CD14-positive monocyte (primary cell): ENCODE measurements at regions not wholly inside any gene's neighbourhood (a gene's known extent, or its start where the extent isn't known, plus 50 kb on each side); places are given as distances from the start of the nearest gene placed in this dataset.

Experiments
- DNase-seq, 3 donors: peaks; one replicate each; pipeline ENCODE4 v3.0.0-alpha.2; 2011 to 2022
- H2AFZ ChIP-seq: 2 replicates; pipeline ENCODE4 v1.6.0; 2012; ENCODE audit warnings: mild to moderate bottlenecking, low read depth, low read length, inconsistent platforms; ENCODE audit not compliant: insufficient read depth, poor library complexity, severe bottlenecking
- H3K27ac ChIP-seq, 2 donors: 1 replicate in 1 of 2; 2 replicates in 1 of 2; pipeline ENCODE4 v1.5.1; 2012 to 2013; ENCODE audit warnings: low read length in 2 of 2, control low read depth in 1 of 2, inconsistent platforms in 1 of 2, low read depth in 1 of 2, mild to moderate bottlenecking in 1 of 2
- H3K27me3 ChIP-seq, 2 donors: one replicate each; pipeline versions ENCODE4 v1.6.0 to v1.6.1; 2011 to 2013; ENCODE audit warnings: low read length in 2 of 2; ENCODE audit not compliant: control insufficient read depth in 2 of 2, insufficient read depth in 2 of 2
- H3K36me3 ChIP-seq, 2 donors: replicated peaks in 1 of 2; 1 replicate in 1 of 2; 2 replicates in 1 of 2; pipeline versions ENCODE4 v1.5.1 to v1.6.1; 2012 to 2013; ENCODE audit warnings: low read length in 2 of 2, control low read depth in 1 of 2, inconsistent platforms in 1 of 2, mild to moderate bottlenecking in 1 of 2; ENCODE audit not compliant: insufficient read depth in 2 of 2, control insufficient read depth in 1 of 2
- H3K4me1 ChIP-seq, 2 donors: 1 replicate in 1 of 2; 2 replicates in 1 of 2; pipeline versions ENCODE4 v1.5.1 to v1.6.1; 2012 to 2013; ENCODE audit warnings: low read length in 2 of 2, control low read depth in 1 of 2, inconsistent platforms in 1 of 2, mild to moderate bottlenecking in 1 of 2, moderate library complexity in 1 of 2; ENCODE audit not compliant: insufficient read depth in 2 of 2, control insufficient read depth in 1 of 2
- H3K4me2 ChIP-seq: replicated peaks from 2 replicates; pipeline ENCODE3; 2012; ENCODE audit warnings: low read length, moderate library complexity, mild to moderate bottlenecking; ENCODE audit not compliant: poor library complexity, severe bottlenecking; ENCODE audit errors: extremely low read depth
- H3K4me3 ChIP-seq, 3 experiments: fragments of 200-600 bp in 1 of 3; sonication (generic) in 1 of 3; replicated peaks in 1 of 3; 1 replicate in 2 of 3; 2 replicates in 1 of 3; pipeline ENCODE4 v1.5.1; 2011 to 2013; ENCODE audit warnings: low read length in 3 of 3, mild to moderate bottlenecking in 3 of 3, control low read depth in 2 of 3, low read depth in 2 of 3, inconsistent platforms in 1 of 3, moderate library complexity in 1 of 3
- H3K79me2 ChIP-seq: 2 replicates; pipeline ENCODE4 v1.6.0; 2012; ENCODE audit warnings: mild to moderate bottlenecking, control low read depth, inconsistent platforms, low read length, moderate library complexity; ENCODE audit not compliant: insufficient read depth
- H3K9ac ChIP-seq: 2 replicates; pipeline ENCODE4 v1.6.0; 2017; ENCODE audit warnings: low read length, mild to moderate bottlenecking; ENCODE audit not compliant: insufficient read depth, poor library complexity, severe bottlenecking
- H3K9me3 ChIP-seq, 2 donors: replicated peaks in 1 of 2; 1 replicate in 1 of 2; 2 replicates in 1 of 2; pipeline versions ENCODE4 v1.5.1 to v1.6.1; 2012 to 2013; ENCODE audit warnings: low read length in 2 of 2, control low read depth in 1 of 2; ENCODE audit not compliant: control insufficient read depth in 1 of 2, insufficient read depth in 1 of 2
- H4K20me1 ChIP-seq: 2 replicates; pipeline ENCODE4 v1.6.0; 2012; ENCODE audit warnings: mild to moderate bottlenecking, low read length, control low read depth, moderate library complexity; ENCODE audit not compliant: insufficient read depth
- H3K27ac Mint-ChIP-seq, 7 donors: one replicate each; pipeline ENCODE4 v1.8.0; 2020; ENCODE audit warnings: mild to moderate bottlenecking in 7 of 7, mixed read lengths in 7 of 7, moderate library complexity in 6 of 7, inconsistent platforms in 2 of 7
- H3K27me3 Mint-ChIP-seq, 3 donors: one replicate each; pipeline ENCODE4 v1.8.0; 2021 to 2022; ENCODE audit warnings: low read depth in 3 of 3, mild to moderate bottlenecking in 3 of 3, mixed read lengths in 3 of 3, moderate library complexity in 3 of 3, inconsistent platforms in 1 of 3
- H3K36me3 Mint-ChIP-seq, 2 donors: one replicate each; pipeline ENCODE4 v1.8.0; 2020; ENCODE audit warnings: mixed read lengths in 2 of 2, inconsistent platforms in 1 of 2, mild to moderate bottlenecking in 1 of 2
- H3K4me1 Mint-ChIP-seq: one replicate; pipeline ENCODE4 v1.8.0; 2020; ENCODE audit warnings: mild to moderate bottlenecking, mixed read lengths
- H3K4me3 Mint-ChIP-seq, 2 donors: one replicate each; pipeline ENCODE4 v1.8.0; 2020; ENCODE audit warnings: mild to moderate bottlenecking in 2 of 2, mixed read lengths in 2 of 2, moderate library complexity in 1 of 2
- H3K9me3 Mint-ChIP-seq, 7 donors: one replicate each; pipeline ENCODE4 v1.8.0; 2020 to 2022; ENCODE audit warnings: mixed read lengths in 7 of 7, mild to moderate bottlenecking in 6 of 7, moderate library complexity in 6 of 7, inconsistent platforms in 2 of 7
- CTCF ChIP-seq: fragments of 200-600 bp; IDR thresholded peaks from one replicate; pipeline ENCODE4 v1.8.0; 2022; ENCODE audit warnings: antibody characterized with exemption, mild to moderate bottlenecking
- WGBS: methylation state at CpG from one replicate; pipeline ENCODE4 v1.1.5; 2013; ENCODE audit warnings: missing lambda C conversion rate; ENCODE audit not compliant: insufficient coverage; 5-methylcytosine and 5-hydroxymethylcytosine counted together
- intact Hi-C, 2 donors: fragments of 100-400 bp; cut with micrococcal nuclease; formaldehyde crosslinking; loops; one replicate each; pipeline versions ENCODE4 v1.15.0 to v1.15.1; 2023

- Mint-ChIP-seq H3K4me3 (no peak overlapping the region), H3K9me3 (peaks cover 13 to 21% (median 16%) of the 10 kb centered on the region in 7 donors), H3K27ac (no peak overlapping the region), H3K36me3 (no peaks in the 10 kb centered on the region), H3K27me3 (peaks cover 0 to 10% (median 5%) of the 10 kb centered on the region in 3 donors), H3K4me1 (no peaks in the 10 kb centered on the region)
- H3K27ac ChIP-seq, result no peak overlapping the region
- H3K79me2 ChIP-seq, result no peaks in the 10 kb centered on the region
- no peaks in the 10 kb centered on the region for H4K20me1 ChIP-seq
- intact Hi-C loops, result no loop called here
- WGBS, result 100% methylated on average over 1 of the region's 2 CpGs
- no peak for TF ChIP-seq CTCF
- peaks cover 8 to 14% of the 10 kb centered on the region in 2 donors for H3K9me3 ChIP-seq
- no peak overlapping the region for H3K4me3 ChIP-seq
- no peak overlapping the region for H3K4me2 ChIP-seq
- DNase-seq, result no peak
- H3K27me3 ChIP-seq, result peaks cover 3 to 6% of the 10 kb centered on the region in 2 donors
- no peak overlapping the region for H3K9ac ChIP-seq
- no peaks in the 10 kb centered on the region for H3K36me3 ChIP-seq
- H2AFZ ChIP-seq, result no peak overlapping the region
- H3K4me1 ChIP-seq, result no peaks in the 10 kb centered on the region
Measured at GRCh38 chr18:61676773-61677434, 215.9 kb downstream of the RNF152 start.

DNA sequence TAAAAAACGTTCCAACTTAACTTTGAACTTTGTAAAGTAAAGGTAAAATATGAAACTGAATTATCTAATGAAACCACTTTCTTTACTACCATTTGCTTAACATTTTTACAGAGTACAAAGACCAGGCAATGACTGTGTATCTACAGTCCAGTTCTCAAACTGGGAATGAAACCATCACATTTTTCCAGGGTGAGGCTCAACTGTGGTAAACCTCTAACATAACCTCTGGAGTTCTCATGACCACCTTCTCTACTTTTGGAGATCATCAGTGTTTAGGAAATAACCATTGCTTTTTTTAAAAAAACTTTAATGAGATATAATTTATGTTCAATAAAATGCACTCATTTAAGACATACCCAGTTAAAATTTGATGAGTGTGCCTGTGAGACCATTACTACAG is 223.5 kb downstream of the RNF152 start:
- H3K4me2 ChIP-seq, result no peak overlapping the region
- no peaks in the 10 kb centered on the region for H3K36me3 ChIP-seq
- Mint-ChIP-seq H3K4me1 (no peaks in the 10 kb centered on the region), H3K4me3 (no peak overlapping the region), H3K27ac (no peak overlapping the region), H3K36me3 (no peaks in the 10 kb centered on the region), H3K9me3 (peaks cover 0 to 4% (median 0%) of the 10 kb centered on the region in 7 donors), H3K27me3 (peaks cover 2 to 11% (median 7%) of the 10 kb centered on the region in 3 donors)
- no peaks in the 10 kb centered on the region for H3K4me1 ChIP-seq
- intact Hi-C loops, result no loop called here
- H3K27me3 ChIP-seq, result peaks cover 3 to 6% of the 10 kb centered on the region in 2 donors
- H3K4me3 ChIP-seq, result no peak overlapping the region
- H3K9me3 ChIP-seq, result no peaks in the 10 kb centered on the region
- H2AFZ ChIP-seq, result no peak overlapping the region
- DNase-seq, result no peak
- no peaks in the 10 kb centered on the region for H4K20me1 ChIP-seq
- no peak overlapping the region for H3K9ac ChIP-seq
- H3K79me2 ChIP-seq, result no peaks in the 10 kb centered on the region
- no peak for TF ChIP-seq CTCF
- no peak overlapping the region for H3K27ac ChIP-seq
- WGBS, result no CpG with 5 or more reads among the region's 1 CpG
